NCI-H526 (cell line): ENCODE measurements at regions not wholly inside any gene's neighbourhood (a gene's known extent, or its start where the extent isn't known, plus 50 kb on each side); places are given as distances from the start of the nearest gene placed in this dataset.
"Not testable (repeated sequence)": the region's sequence is repeated elsewhere in the genome, so short reads cannot be mapped to it uniquely, and the experiment has no call there.

Experiments
- DNase-seq, 2 experiments: peaks; one replicate each; lab custom pipeline; 2025; lab: John Stamatoyannopoulos, UW

GRCh38 chr17:34024386-34024785 is 230.7 kb upstream of the CCL2 start:
- DNase-seq, result no peak

DNA sequence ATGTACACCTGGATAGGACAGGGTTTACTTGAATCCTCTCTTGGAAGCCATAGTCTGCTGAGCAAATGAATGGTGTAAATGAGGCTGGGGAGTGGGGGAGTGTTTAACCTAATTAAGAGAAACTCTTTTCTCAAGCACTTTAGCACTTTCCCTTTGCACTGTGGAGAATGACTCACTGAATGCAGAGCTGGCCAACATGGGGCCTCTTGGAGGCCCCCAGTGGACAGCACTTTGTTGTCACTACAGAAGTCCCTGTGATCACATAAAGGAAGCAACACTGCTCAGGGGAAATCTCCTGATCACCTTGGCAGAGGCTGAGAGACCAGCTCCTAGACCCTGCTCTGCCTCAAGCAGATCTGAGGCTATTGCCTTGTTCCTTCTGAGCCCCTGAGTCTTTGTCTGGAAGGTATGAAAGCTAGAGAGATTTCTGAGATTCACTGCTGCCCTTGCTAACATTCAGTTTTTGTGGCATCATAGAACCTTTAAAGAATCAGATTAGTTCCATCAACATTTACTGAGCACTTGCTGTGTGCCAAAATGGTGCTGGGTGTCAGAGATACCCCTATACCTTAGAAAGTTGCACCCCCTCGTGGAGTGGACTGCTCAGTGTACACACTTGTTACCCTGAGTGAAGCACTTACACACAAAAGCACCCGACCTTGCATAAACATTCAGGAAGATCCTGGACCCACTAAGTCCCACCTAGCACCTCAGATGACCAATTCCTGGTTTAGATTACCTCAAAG is 230.1 kb upstream of the CCL2 start:
- DNase-seq, result peak in 1 of 2 experiments; percentile 9

GRCh38 chr17:34030601-34031000 is 224.5 kb upstream of the CCL2 start:
- DNase-seq, result peak; percentile 59 to 78

GRCh38 chr17:34032305-34032704 is 222.8 kb upstream of the CCL2 start:
- not testable (repeated sequence) for DNase-seq

- not testable (repeated sequence) for DNase-seq
Observed at GRCh38 chr17:34038786-34039185, 216.3 kb upstream of the CCL2 start.

- DNase-seq, result not testable (repeated sequence)
Observed at GRCh38 chr17:34039213-34039612, 215.9 kb upstream of the CCL2 start.

DNA sequence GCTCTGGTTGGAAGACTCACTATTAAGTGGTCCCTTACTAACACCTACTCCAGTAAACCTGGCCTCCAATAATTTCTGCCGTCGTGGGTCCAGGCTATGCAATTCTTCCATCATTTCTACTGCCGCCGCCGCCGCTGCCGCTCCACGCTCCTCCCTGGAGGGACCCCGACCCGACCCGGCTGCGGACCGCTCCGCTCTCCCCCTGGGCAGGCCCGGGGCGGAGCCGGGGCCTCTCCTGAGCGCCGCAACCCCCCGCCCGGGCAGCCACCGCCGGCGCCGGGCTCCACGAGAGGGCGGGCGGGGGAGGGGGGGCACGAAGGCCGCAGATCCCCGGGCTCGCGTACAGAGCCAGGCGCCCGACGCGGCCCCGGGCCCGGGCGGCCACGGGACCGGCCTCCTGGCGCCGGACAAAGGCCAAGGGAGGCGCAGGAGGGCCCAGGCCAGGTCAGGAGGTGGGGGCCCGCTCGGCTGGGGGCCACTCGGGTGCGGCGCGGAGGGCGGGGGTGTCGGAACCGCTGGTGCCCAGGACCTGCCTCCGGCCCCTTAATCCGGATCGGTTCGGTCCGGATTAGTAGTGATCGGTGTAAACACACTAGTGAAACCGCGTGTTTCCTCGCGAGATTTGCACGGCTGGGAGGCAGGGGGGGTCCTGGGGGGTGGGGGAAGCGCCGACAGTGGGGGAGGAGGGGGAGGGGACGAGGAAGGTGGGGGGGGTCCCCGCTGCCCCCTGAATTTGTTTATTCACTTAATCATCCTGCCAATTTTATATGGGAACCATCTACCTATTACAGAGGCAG is 215.1 kb upstream of the CCL2 start:
- DNase-seq, result not testable (repeated sequence)

DNA sequence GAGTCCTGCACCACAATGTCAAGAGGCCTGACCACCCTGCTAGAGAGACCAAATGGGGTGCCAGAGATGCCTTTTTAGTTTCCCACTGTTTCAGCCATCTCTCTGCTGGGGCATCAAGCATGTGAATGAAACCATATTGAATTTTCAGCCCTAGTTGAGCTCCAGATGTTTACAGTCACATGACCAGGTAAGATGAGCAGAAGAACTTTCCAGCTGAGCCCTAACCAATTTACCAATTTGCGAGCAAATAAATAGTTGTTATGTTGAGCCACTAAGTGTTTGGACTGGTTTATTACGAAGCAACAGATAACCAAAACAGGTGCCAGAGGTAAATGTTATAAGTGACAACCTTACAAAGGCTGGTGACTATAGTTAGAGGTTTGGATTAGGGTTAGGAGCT is 209.1 kb upstream of the CCL2 start:
- no peak for DNase-seq

GRCh38 chr17:34051046-34051445 is 204.0 kb upstream of the CCL2 start:
- DNase-seq, result no peak

DNA sequence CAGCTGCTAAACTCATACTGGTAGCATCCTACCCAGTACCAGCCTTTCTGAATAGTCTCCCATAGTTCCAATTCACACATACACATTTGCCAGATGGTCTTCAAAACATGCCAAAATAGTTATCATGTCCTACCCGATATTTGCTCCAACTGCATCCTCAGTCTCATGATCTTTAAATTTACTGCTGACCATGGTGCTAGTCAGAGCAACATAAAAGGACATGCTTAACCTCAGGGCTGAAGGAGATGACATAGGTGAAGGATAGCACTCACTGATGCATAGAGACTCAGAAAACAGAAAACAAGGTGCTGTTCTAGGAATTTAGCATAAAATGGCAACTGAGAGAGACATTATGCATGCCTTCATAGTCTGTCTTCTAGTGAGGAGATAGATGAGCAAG is 200.6 kb upstream of the CCL2 start:
- DNase-seq, result no peak

DNA sequence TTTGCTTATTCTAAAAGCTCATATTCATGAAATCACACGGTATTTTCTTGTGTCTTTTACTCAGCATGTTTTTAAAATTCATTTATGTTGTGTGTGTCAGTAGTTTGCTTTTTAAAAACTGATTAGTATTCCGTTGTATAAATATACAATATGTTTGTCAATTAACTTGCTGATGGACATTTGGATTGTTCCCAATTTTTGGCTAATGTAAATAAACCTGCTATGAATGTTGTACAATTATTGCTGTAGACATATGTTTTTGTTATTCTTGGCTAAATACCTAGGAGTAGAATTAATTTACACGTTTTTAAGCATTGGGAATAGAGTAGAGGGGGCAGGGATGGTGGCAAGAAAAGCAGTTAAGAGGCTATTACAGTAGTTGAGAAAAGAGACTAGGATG is 199.5 kb upstream of the CCL2 start:
- DNase-seq, result no peak

DNA sequence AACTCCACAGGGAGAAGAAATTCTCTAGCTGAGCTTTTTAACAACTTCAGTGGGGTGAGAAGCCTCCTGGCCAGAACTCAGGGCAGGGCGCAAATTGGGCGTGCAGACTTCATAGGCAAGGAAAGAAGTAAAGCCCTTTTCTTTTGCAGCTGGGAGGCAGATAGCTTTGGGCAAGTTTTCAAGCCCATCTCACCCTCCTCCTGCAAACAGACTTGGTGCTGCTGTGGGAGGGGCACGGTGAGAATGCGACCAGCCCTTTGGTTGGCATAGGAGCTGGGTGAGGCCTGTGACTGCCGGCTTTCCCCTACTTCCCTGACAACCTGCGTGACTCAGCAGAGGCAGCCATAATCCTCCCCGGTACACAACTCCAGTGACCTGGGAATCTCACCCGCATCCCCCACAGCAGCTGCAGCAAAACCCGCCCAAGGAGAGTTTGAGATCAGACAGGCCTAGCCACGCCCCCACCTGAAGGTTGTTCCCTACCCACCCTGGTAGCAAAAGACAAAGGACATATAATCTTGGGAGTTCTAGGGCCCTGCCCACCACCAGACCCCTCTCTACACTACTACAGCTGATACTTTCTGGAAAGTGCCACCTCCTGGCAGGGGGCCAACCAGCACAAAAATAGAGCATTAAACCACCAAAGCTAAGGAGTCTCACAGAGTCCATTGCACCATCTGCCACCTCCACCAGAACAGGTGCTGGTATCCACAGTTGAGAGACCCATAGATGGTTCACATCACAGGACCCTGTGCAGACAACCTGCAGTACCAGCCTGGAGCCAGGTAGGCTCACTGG is 195.5 kb upstream of the CCL2 start:
- no peak for DNase-seq

- no peak for DNase-seq
Observed at GRCh38 chr17:34066528-34066927, 188.6 kb upstream of the CCL2 start.

- DNase-seq, result no peak
Observed at GRCh38 chr17:34067011-34067410, 188.1 kb upstream of the CCL2 start.

- no peak for DNase-seq
Observed at GRCh38 chr17:34068571-34068970, 186.5 kb upstream of the CCL2 start.

GRCh38 chr17:34070712-34071111 is 184.4 kb upstream of the CCL2 start:
- no peak for DNase-seq

DNA sequence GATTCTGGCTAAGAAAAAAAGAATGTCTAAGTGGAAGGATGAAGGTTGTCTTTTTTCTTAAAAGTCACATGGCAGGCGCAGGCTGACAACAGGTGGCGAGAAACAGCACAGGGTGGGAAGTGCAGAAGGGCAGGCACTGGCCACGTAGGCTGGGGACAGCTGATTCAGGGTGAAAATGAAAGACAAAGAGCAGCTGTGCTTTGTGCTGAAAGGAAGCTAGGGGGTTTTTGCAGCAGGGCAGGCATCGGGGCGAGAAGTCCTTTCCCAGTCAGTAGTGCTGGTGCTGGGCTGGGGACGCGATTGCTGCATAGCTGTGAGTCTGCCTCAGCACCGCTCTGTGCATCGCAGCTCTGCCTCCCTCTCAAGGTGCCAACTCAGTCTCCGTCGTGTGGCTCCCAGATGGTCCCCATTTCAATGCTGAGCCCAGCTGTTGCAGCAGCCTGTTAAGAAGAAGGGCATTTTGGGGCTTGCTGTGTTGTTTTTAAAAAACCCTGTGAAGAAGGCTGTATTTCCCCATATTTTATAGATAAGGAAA is 183.1 kb upstream of the CCL2 start:
- no peak for DNase-seq

GRCh38 chr17:34075076-34075475 is 180.0 kb upstream of the CCL2 start:
- no peak for DNase-seq

DNA sequence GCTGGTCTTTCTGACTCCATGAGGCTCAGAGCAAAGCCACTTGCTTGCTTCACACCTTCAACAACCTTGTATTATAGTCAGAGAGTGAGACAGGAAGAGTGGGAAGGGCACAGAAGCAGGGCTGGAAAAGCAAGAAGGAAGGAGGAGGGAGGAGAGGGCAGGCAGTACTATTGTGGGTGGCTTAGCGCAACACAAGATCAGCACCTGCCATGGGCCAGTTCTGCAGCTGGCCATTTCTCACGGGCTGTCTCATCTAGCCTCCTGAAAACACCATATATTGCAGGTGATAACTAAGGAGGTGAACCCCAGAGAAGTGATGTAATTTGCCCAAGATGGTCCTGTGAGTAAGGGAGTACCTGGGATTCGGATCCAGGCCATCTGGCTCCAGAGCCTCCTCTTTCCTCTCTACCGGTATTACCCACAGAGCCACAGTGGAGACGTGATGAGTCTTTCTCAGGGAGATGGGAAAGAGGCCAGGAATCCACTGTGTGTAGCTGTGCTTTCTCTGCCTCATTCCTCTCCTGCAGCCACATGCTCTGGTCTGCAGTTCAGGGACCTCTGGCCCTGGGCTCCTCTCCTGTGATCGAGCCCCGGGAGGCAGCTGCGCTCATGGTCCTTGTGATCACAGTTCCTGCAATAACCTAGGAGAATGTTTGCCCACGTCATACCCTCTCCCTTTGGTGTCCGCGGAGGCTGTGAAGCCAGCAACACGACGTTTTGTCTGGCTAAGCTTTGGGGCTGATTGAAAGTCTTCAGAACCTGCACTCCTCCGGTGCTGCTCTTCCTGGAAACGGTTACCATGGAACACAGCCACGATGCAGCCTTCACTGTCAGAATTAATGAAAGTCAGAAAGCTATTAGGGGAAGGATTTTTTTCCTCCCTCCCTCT is 178.1 kb upstream of the CCL2 start:
- no peak for DNase-seq

- peak in 1 of 2 experiments; percentile 40 for DNase-seq
Observed at GRCh38 chr17:34081269-34081668, 173.8 kb upstream of the CCL2 start.

GRCh38 chr17:34082404-34082803 is 172.7 kb upstream of the CCL2 start:
- no peak for DNase-seq
